T-helper 17 cell (primary cell): ENCODE measurements at regions not wholly inside any gene's neighbourhood (a gene's known extent, or its start where the extent isn't known, plus 50 kb on each side); places are given as distances from the start of the nearest gene placed in this dataset.
"Not testable (repeated sequence)": the region's sequence is repeated elsewhere in the genome, so short reads cannot be mapped to it uniquely, and the experiment has no call there.

ENCODE experiments used
- ATAC-seq: fragments of 150-1000 bp; cut with Tn5 transposase; 2 replicates; pipeline ENCODE4 v1.10.0; 2021; ENCODE audit warnings: mild to moderate bottlenecking, moderate library complexity
- DNase-seq, 3 donors: peaks; one replicate each; pipeline versions ENCODE4 v3.0.0 to v3.0.0-alpha.2; 2020 to 2021
- H3K9me3 ChIP-seq: one replicate; pipeline ENCODE4 v1.7.0; 2013; ENCODE audit warnings: low read length, mild to moderate bottlenecking; ENCODE audit not compliant: control insufficient read depth, poor library complexity, severe bottlenecking
- H3K27ac Mint-ChIP-seq: one replicate; pipeline ENCODE4 v1.8.0; 2022; ENCODE audit warnings: mild to moderate bottlenecking, moderate library complexity, mixed read lengths
- H3K27me3 Mint-ChIP-seq: one replicate; pipeline ENCODE4 v1.8.0; 2022; ENCODE audit warnings: mixed read lengths
- H3K36me3 Mint-ChIP-seq: one replicate; pipeline ENCODE4 v1.8.0; 2022; ENCODE audit warnings: low read depth, mixed read lengths
- H3K4me1 Mint-ChIP-seq: one replicate; pipeline ENCODE4 v1.8.0; 2022; ENCODE audit warnings: mild to moderate bottlenecking, mixed read lengths
- H3K4me3 Mint-ChIP-seq: one replicate; pipeline ENCODE4 v1.8.0; 2022; ENCODE audit warnings: mild to moderate bottlenecking, moderate library complexity, mixed read lengths

GRCh38 chr2:121838551-121838950 is 83.1 kb downstream of the TSN start:
- no peaks in the 10 kb centered on the region for H3K9me3 ChIP-seq
- Mint-ChIP-seq H3K36me3 (peaks cover 2% of the 10 kb centered on the region), H3K27ac (no peak overlapping the region), H3K27me3 (peaks cover 54% of the 10 kb centered on the region), H3K4me3 (no peak overlapping the region), H3K4me1 (peaks cover 4% of the 10 kb centered on the region)
- no peak for ATAC-seq
- no peak for DNase-seq

GRCh38 chr2:121839584-121839983 is 84.1 kb downstream of the TSN start:
- Mint-ChIP-seq H3K36me3 (no peaks in the 10 kb centered on the region), H3K4me1 (peaks cover 2% of the 10 kb centered on the region), H3K4me3 (no peak overlapping the region), H3K27ac (no peak overlapping the region), H3K27me3 (peaks cover 56% of the 10 kb centered on the region)
- H3K9me3 ChIP-seq: no peaks in the 10 kb centered on the region
- ATAC-seq (no peak), DNase-seq (no peak)

- peaks cover 52% of the 10 kb centered on the region for H3K27me3 Mint-ChIP-seq
- no peak overlapping the region for H3K4me3 Mint-ChIP-seq
- ATAC-seq (no peak), DNase-seq (no peak)
- no peaks in the 10 kb centered on the region for H3K4me1 Mint-ChIP-seq
- no peaks in the 10 kb centered on the region for H3K36me3 Mint-ChIP-seq
- no peaks in the 10 kb centered on the region for H3K9me3 ChIP-seq
- H3K27ac Mint-ChIP-seq: no peak overlapping the region
Observed at GRCh38 chr2:121849236-121849635, 93.8 kb downstream of the TSN start.

- not testable (repeated sequence) for H3K4me3 Mint-ChIP-seq, ATAC-seq, H3K4me1 Mint-ChIP-seq, H3K27ac Mint-ChIP-seq, H3K9me3 ChIP-seq, DNase-seq, H3K36me3 Mint-ChIP-seq
- H3K27me3 Mint-ChIP-seq: peaks cover 39% of the 10 kb centered on the region
Observed at GRCh38 chr2:121853149-121853548, 97.7 kb downstream of the TSN start.

- H3K36me3 Mint-ChIP-seq: no peaks in the 10 kb centered on the region
- H3K27me3 Mint-ChIP-seq: peaks cover 27% of the 10 kb centered on the region
- H3K9me3 ChIP-seq: no peaks in the 10 kb centered on the region
- no peak overlapping the region for H3K4me3 Mint-ChIP-seq
- ATAC-seq: no peak
- no peak for DNase-seq
- no peaks in the 10 kb centered on the region for H3K4me1 Mint-ChIP-seq
- H3K27ac Mint-ChIP-seq: no peak overlapping the region
Observed at GRCh38 chr2:121855510-121855909, 100.1 kb downstream of the TSN start.

- H3K36me3 Mint-ChIP-seq: no peaks in the 10 kb centered on the region
- peaks cover 29% of the 10 kb centered on the region for H3K27me3 Mint-ChIP-seq
- ATAC-seq: no peak
- no peak overlapping the region for H3K4me3 Mint-ChIP-seq
- no peaks in the 10 kb centered on the region for H3K9me3 ChIP-seq
- H3K27ac Mint-ChIP-seq: no peak overlapping the region
- no peak for DNase-seq
- H3K4me1 Mint-ChIP-seq: no peaks in the 10 kb centered on the region
Observed at GRCh38 chr2:121856360-121856759, 100.9 kb downstream of the TSN start.

GRCh38 chr2:121858369-121858768 is 102.9 kb downstream of the TSN start:
- no peaks in the 10 kb centered on the region for H3K36me3 Mint-ChIP-seq
- ATAC-seq: no peak
- no peaks in the 10 kb centered on the region for H3K4me1 Mint-ChIP-seq
- no peak overlapping the region for H3K27ac Mint-ChIP-seq
- peaks cover 26% of the 10 kb centered on the region for H3K27me3 Mint-ChIP-seq
- DNase-seq: no peak
- H3K4me3 Mint-ChIP-seq: no peak overlapping the region
- H3K9me3 ChIP-seq: no peaks in the 10 kb centered on the region

- Mint-ChIP-seq H3K27ac (no peak overlapping the region), H3K4me1 (no peaks in the 10 kb centered on the region), H3K27me3 (peaks cover 26% of the 10 kb centered on the region), H3K4me3 (no peak overlapping the region), H3K36me3 (no peaks in the 10 kb centered on the region)
- no peak for ATAC-seq
- no peak for DNase-seq
- no peaks in the 10 kb centered on the region for H3K9me3 ChIP-seq
Observed at GRCh38 chr2:121858847-121859246, 103.4 kb downstream of the TSN start.

GRCh38 chr2:121860033-121860757 is 104.7 kb downstream of the TSN start:
- Mint-ChIP-seq H3K4me3 (no peak overlapping the region), H3K4me1 (no peaks in the 10 kb centered on the region), H3K27me3 (peaks cover 26% of the 10 kb centered on the region), H3K36me3 (no peaks in the 10 kb centered on the region), H3K27ac (no peak overlapping the region)
- ATAC-seq (no peak), DNase-seq (no peak)
- H3K9me3 ChIP-seq: no peaks in the 10 kb centered on the region

GRCh38 chr2:121860758-121861227 is 105.3 kb downstream of the TSN start:
- DNase-seq (no peak), ATAC-seq (no peak)
- peaks cover 26% of the 10 kb centered on the region for H3K27me3 Mint-ChIP-seq
- no peaks in the 10 kb centered on the region for H3K36me3 Mint-ChIP-seq
- H3K4me3 Mint-ChIP-seq: no peak overlapping the region
- H3K9me3 ChIP-seq: no peaks in the 10 kb centered on the region
- H3K27ac Mint-ChIP-seq: no peak overlapping the region
- H3K4me1 Mint-ChIP-seq: no peaks in the 10 kb centered on the region

GRCh38 chr2:121862286-121862685 is 106.8 kb downstream of the TSN start:
- Mint-ChIP-seq H3K36me3 (no peaks in the 10 kb centered on the region), H3K27ac (no peak overlapping the region), H3K4me1 (no peaks in the 10 kb centered on the region), H3K27me3 (peaks cover 23% of the 10 kb centered on the region), H3K4me3 (no peak overlapping the region)
- DNase-seq (no peak), ATAC-seq (no peak)
- H3K9me3 ChIP-seq: no peaks in the 10 kb centered on the region

GRCh38 chr2:121865914-121866313 is 110.5 kb downstream of the TSN start:
- H3K9me3 ChIP-seq: no peaks in the 10 kb centered on the region
- DNase-seq (no peak), ATAC-seq (no peak)
- no peaks in the 10 kb centered on the region for H3K36me3 Mint-ChIP-seq
- H3K4me3 Mint-ChIP-seq: no peak overlapping the region
- no peak overlapping the region for H3K27ac Mint-ChIP-seq
- peaks cover 25% of the 10 kb centered on the region for H3K27me3 Mint-ChIP-seq
- H3K4me1 Mint-ChIP-seq: no peaks in the 10 kb centered on the region

- Mint-ChIP-seq H3K4me1 (no peaks in the 10 kb centered on the region), H3K27me3 (peaks cover 18% of the 10 kb centered on the region), H3K36me3 (no peaks in the 10 kb centered on the region), H3K4me3 (no peak overlapping the region), H3K27ac (no peak overlapping the region)
- DNase-seq (no peak), ATAC-seq (no peak)
- no peaks in the 10 kb centered on the region for H3K9me3 ChIP-seq
Observed at GRCh38 chr2:121866789-121867188, 111.3 kb downstream of the TSN start.

GRCh38 chr2:121868652-121869051 is 113.2 kb downstream of the TSN start:
- DNase-seq: no peak
- Mint-ChIP-seq H3K4me1 (no peaks in the 10 kb centered on the region), H3K27ac (no peak overlapping the region), H3K36me3 (no peaks in the 10 kb centered on the region), H3K4me3 (no peak overlapping the region), H3K27me3 (peaks cover 25% of the 10 kb centered on the region)
- no peaks in the 10 kb centered on the region for H3K9me3 ChIP-seq
- no peak for ATAC-seq
